Ovary (tissue), 3 donors: ENCODE measurements at regions not wholly inside any gene's neighbourhood (a gene's known extent, or its start where the extent isn't known, plus 50 kb on each side); places are given as distances from the start of the nearest gene placed in this dataset.

Experiments
- EP300 ChIP-seq: sonication (generic); formaldehyde crosslinking; IDR thresholded peaks from one replicate; pipeline ENCODE4 v1.6.1; 2017; ENCODE audit warnings: antibody characterized with exemption
- POLR2A ChIP-seq: fragments of 450-650 bp; IDR thresholded peaks from one replicate; pipeline ENCODE4 v1.6.1; 2017; ENCODE audit warnings: antibody characterized with exemption, mild to moderate bottlenecking, moderate library complexity
- TF ChIP-seq, protein P1 (sequence below), 3 donors: fragments of 450-650 bp in 2 of 3; fragments of 200-600 bp in 1 of 3; IDR thresholded peaks; one replicate each; pipeline versions ENCODE4 v1.5.1 to v1.8.0; 2016 to 2022; ENCODE audit warnings: antibody characterized with exemption in 3 of 3, mild to moderate bottlenecking in 1 of 3
- donor health status: DM: no; HTN: no; CAD: no.

DNA sequence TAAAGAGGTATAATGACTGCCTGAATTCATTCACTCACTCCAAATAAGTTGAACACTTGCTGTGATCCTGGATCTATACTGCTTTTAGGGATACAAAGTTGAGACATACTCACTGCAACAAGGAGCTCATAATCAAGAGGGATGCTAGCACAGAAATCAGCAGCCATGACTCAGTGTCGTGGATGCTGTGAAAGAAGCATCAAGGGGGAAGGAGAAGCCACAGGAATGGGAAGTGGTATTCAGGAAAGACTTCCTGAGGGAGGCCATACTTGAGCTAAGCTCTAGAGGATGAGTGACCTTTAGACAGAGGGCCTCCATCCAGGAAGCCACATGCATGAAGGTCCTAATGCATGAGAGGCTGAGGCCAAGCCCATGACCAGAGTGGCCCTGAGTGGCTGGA, 245.7 kb upstream of the RORA start:
- TF ChIP-seq, protein P1, sequence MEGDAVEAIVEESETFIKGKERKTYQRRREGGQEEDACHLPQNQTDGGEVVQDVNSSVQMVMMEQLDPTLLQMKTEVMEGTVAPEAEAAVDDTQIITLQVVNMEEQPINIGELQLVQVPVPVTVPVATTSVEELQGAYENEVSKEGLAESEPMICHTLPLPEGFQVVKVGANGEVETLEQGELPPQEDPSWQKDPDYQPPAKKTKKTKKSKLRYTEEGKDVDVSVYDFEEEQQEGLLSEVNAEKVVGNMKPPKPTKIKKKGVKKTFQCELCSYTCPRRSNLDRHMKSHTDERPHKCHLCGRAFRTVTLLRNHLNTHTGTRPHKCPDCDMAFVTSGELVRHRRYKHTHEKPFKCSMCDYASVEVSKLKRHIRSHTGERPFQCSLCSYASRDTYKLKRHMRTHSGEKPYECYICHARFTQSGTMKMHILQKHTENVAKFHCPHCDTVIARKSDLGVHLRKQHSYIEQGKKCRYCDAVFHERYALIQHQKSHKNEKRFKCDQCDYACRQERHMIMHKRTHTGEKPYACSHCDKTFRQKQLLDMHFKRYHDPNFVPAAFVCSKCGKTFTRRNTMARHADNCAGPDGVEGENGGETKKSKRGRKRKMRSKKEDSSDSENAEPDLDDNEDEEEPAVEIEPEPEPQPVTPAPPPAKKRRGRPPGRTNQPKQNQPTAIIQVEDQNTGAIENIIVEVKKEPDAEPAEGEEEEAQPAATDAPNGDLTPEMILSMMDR (IDR thresholded peaks at IDR 0.05) = no peak
- no peak for TF ChIP-seq EP300
- TF ChIP-seq POLR2A = no peak
